ENCODE measurements at regions not wholly inside any gene's neighbourhood (a gene's known extent, or its start where the extent isn't known, plus 50 kb on each side); places are given as distances from the start of the nearest gene placed in this dataset.
"Not testable (repeated sequence)": the region's sequence is repeated elsewhere in the genome, so short reads cannot be mapped to it uniquely, and the experiment has no call there.

GRCh38 chr5:124530916-124531315 lies 215.5 kb downstream of the ZNF608 start:
- 94 to 100% methylated on average over 1 of the region's 1 CpG for WGBS, 2 donors
- H3K27me3 ChIP-seq: no peaks in the 10 kb centered on the region
- no peak for DNase-seq
- no peak overlapping the region for H3K4me3 ChIP-seq
- no peaks in the 10 kb centered on the region for H3K36me3 ChIP-seq
- no peak for ATAC-seq (ENCODE audit: low FRiP score in 2 of 2)
- H3K9me3 ChIP-seq: no peaks in the 10 kb centered on the region
- no peaks in the 10 kb centered on the region for H3K4me1 ChIP-seq
- no peak overlapping the region for H3K27ac ChIP-seq
- TF ChIP-seq POLR2A (IDR thresholded peaks at IDR 0.05) (no peak), EP300 (IDR thresholded peaks at IDR 0.05) (no peak), CTCF (IDR thresholded peaks at IDR 0.05) (no peak)

GRCh38 chr5:124528838-124529237 lies 217.6 kb downstream of the ZNF608 start:
- TF ChIP-seq CTCF (IDR thresholded peaks at IDR 0.05): no peak
- TF ChIP-seq POLR2AphosphoS5 (IDR thresholded peaks at IDR 0.05): no peak
- TF ChIP-seq POLR2A (IDR thresholded peaks at IDR 0.05): no peak
- TF ChIP-seq EP300 (IDR thresholded peaks at IDR 0.05): no peak
- Histone ChIP-seq H3K36me3 (no peaks in the 10 kb centered on the region), H3K27ac (no peak overlapping the region), H3K9me3 (no peaks in the 10 kb centered on the region), H3K4me1 (no peaks in the 10 kb centered on the region), H3K4me3 (no peak overlapping the region), H3K27me3 (no peaks in the 10 kb centered on the region)
- ATAC-seq (ENCODE audit: low FRiP score in 2 of 2) (no peak), DNase-seq (no peak)
- WGBS, 2 donors: 57 to 83% methylated on average over 2 of the region's 2 CpGs

- TF ChIP-seq POLR2A (IDR thresholded peaks at IDR 0.05) (no peak), EP300 (IDR thresholded peaks at IDR 0.05) (no peak), CTCF (IDR thresholded peaks at IDR 0.05) (no peak), POLR2AphosphoS5 (IDR thresholded peaks at IDR 0.05) (no peak)
- H3K4me1 ChIP-seq: no peaks in the 10 kb centered on the region
- no peak overlapping the region for H3K27ac ChIP-seq
- no peak overlapping the region for H3K4me3 ChIP-seq
- no peaks in the 10 kb centered on the region for H3K9me3 ChIP-seq
- DNase-seq (no peak), ATAC-seq (ENCODE audit: low FRiP score in 2 of 2) (peak in 1 of 2 donors; percentile 35)
- H3K27me3 ChIP-seq: no peaks in the 10 kb centered on the region
- H3K36me3 ChIP-seq: no peaks in the 10 kb centered on the region
- 70 to 76% methylated on average over 8 of the region's 8 CpGs for WGBS, 2 donors
Measured at GRCh38 chr5:124527220-124527991, 219.0 kb downstream of the ZNF608 start.

- not testable (repeated sequence) for H3K9me3 ChIP-seq; H3K4me1 ChIP-seq; H3K36me3 ChIP-seq; ATAC-seq (ENCODE audit: low FRiP score in 2 of 2); H3K27me3 ChIP-seq; H3K27ac ChIP-seq; DNase-seq; H3K4me3 ChIP-seq
- 93 to 97% methylated on average over 3 to 4 of the region's 4 CpGs for WGBS, 2 donors
Measured at GRCh38 chr5:124526079-124526478, 220.4 kb downstream of the ZNF608 start.

DNA sequence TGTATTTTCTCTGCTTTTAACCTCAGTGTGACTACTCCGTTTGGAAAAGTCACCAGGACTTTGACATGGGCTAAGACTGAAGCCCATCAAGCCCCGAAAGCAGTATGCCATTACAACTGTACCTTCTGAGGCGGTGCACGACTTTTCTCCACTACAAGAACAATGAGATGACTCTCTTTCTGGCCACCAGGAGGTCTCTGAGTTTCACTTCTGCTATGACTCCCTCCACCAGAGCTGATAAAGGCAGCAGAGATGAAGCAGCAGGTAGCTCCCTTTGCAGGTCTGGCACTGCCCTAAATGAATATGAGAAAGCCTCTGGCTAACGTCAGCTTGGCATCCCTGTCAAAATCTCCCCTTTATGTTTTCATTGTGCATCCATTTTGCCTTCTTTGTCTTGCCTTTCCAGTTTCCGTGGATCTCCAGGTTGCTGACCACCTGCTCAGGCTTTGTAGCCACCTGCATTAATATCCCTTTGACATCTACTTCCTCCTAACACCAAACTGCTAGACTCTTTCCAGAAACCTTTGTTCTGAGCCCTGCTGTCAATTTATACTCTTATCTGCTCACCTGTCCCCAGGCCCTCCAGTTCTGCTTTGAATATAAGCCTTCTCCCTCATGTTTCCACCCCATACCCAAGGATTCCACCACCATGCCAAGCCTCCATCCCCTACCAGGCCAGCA lies 221.7 kb downstream of the ZNF608 start:
- H3K27ac ChIP-seq: no peak overlapping the region
- no peaks in the 10 kb centered on the region for H3K27me3 ChIP-seq
- H3K4me1 ChIP-seq: no peaks in the 10 kb centered on the region
- H3K4me3 ChIP-seq: no peak overlapping the region
- TF ChIP-seq POLR2AphosphoS5 (IDR thresholded peaks at IDR 0.05) (no peak), EP300 (IDR thresholded peaks at IDR 0.05) (no peak), CTCF (IDR thresholded peaks at IDR 0.05) (no peak), POLR2A (IDR thresholded peaks at IDR 0.05) (no peak)
- ATAC-seq (ENCODE audit: low FRiP score in 2 of 2) (no peak), DNase-seq (no peak)
- WGBS, 2 donors: 95 to 97% methylated on average over 6 of the region's 6 CpGs
- H3K36me3 ChIP-seq: no peaks in the 10 kb centered on the region
- H3K9me3 ChIP-seq: no peaks in the 10 kb centered on the region
